ENCODE measurements at regions not wholly inside any gene's neighbourhood (a gene's known extent, or its start where the extent isn't known, plus 50 kb on each side); places are given as distances from the start of the nearest gene placed in this dataset.
"Not testable (repeated sequence)": the region's sequence is repeated elsewhere in the genome, so short reads cannot be mapped to it uniquely, and the experiment has no call there.

- DNase-seq, result no peak
- Histone ChIP-seq H3K4me3 (no peak overlapping the region), H3K27me3 (replicated peaks in 1 of 7) (peaks cover 0 to 22% (median 0%) of the 10 kb centered on the region in 7 donors), H3K4me1 (no peaks in the 10 kb centered on the region), H3K27ac (no peak overlapping the region), H3K36me3 (no peaks in the 10 kb centered on the region), H3K9me3 (peaks cover 0 to 4% (median 0%) of the 10 kb centered on the region in 8 donors)
- intact Hi-C loops (cut with DNase I; ENCODE audit: low total_unique reads), result no loop called here
- TF ChIP-seq POLR2AphosphoS5 (IDR thresholded peaks at IDR 0.05) (no peak), POLR2A (IDR thresholded peaks at IDR 0.05) (no peak), CTCF (IDR thresholded peaks at IDR 0.05 in 8 of 11, conservative IDR thresholded peaks at IDR 0.05 in 3 of 11) (no peak)
- WGBS, 5 donors, result 94 to 97% (median 96%) methylated on average over 4 of the region's 4 CpGs
Observed at GRCh38 chr13:110981379-110981778, 66.5 kb upstream of the ANKRD10 start.

DNA sequence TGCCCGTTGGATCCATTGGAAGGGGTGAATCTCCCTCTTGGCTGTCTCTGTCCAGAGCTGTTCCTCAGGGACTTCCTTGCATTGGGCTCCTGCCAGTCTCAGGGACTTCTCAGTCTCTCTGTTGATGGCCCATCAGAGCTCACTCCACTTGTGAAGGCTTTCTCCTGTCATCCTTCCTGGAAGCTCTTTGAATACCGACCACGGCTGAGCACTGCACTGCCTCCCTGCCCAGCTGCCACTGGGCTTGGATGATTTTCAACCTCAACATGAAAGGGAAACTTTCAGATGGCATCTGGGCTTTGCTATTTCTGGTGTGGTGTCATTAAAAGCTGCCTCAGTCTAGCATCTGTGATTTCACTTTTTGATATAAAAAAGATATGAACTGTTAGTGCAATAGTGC, 66.1 kb upstream of the ANKRD10 start:
- DNase-seq, result no peak
- intact Hi-C loops (cut with DNase I; ENCODE audit: low total_unique reads), result no loop called here
- 66 to 93% (median 72%) methylated on average over 3 of the region's 3 CpGs for WGBS, 5 donors
- Histone ChIP-seq H3K4me1 (no peaks in the 10 kb centered on the region), H3K36me3 (no peaks in the 10 kb centered on the region), H3K9me3 (peaks cover 0 to 4% (median 0%) of the 10 kb centered on the region in 8 donors), H3K27ac (no peak overlapping the region), H3K27me3 (replicated peaks in 1 of 7) (peaks cover 0 to 22% (median 0%) of the 10 kb centered on the region in 7 donors), H3K4me3 (no peak overlapping the region)
- TF ChIP-seq POLR2A (IDR thresholded peaks at IDR 0.05) (no peak), POLR2AphosphoS5 (IDR thresholded peaks at IDR 0.05) (no peak), CTCF (IDR thresholded peaks at IDR 0.05 in 8 of 11, conservative IDR thresholded peaks at IDR 0.05 in 3 of 11) (no peak)

DNA sequence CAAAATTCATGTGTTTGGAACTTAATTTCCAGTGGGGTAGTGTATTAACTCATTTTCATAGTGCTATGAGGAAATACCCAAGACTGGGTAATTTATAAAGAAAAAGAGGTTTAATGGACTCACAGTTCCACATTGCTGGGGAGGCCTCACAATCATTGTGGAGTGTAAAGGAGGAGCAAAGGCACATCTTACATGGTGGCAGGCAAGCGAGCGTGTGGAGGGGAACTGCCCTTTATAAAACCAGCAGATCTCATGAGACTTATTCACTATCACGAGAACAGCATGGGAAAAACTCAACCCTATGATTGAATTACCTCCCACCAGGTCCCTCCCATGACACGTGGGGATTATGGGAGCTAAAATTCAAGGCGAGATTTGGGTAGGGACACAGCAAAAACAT, 64.3 kb upstream of the ANKRD10 start:
- H3K27me3 ChIP-seq (replicated peaks in 1 of 7); intact Hi-C loops (cut with DNase I; ENCODE audit: low total_unique reads); H3K4me3 ChIP-seq; DNase-seq; H3K9me3 ChIP-seq; H3K4me1 ChIP-seq; H3K36me3 ChIP-seq; H3K27ac ChIP-seq: not testable (repeated sequence)
- WGBS, 5 donors, result 84 to 90% (median 87%) methylated on average over 5 of the region's 5 CpGs

GRCh38 chr13:110978390-110978789, 63.5 kb upstream of the ANKRD10 start:
- DNase-seq, result no peak
- H3K4me1 ChIP-seq, result no peaks in the 10 kb centered on the region
- peaks cover 0 to 4% (median 0%) of the 10 kb centered on the region in 8 donors for H3K9me3 ChIP-seq
- no peak overlapping the region for H3K27ac ChIP-seq
- TF ChIP-seq CTCF (IDR thresholded peaks at IDR 0.05 in 8 of 11, conservative IDR thresholded peaks at IDR 0.05 in 3 of 11), result no peak
- TF ChIP-seq POLR2A (IDR thresholded peaks at IDR 0.05), result no peak
- no peak for TF ChIP-seq POLR2AphosphoS5 (IDR thresholded peaks at IDR 0.05)
- intact Hi-C loops (cut with DNase I; ENCODE audit: low total_unique reads), result no loop called here
- H3K36me3 ChIP-seq, result no peaks in the 10 kb centered on the region
- H3K27me3 ChIP-seq (replicated peaks in 1 of 7), result peaks cover 0 to 5% (median 0%) of the 10 kb centered on the region in 7 donors
- no peak overlapping the region for H3K4me3 ChIP-seq

- no peak overlapping the region for H3K27ac ChIP-seq
- no peaks in the 10 kb centered on the region for H3K36me3 ChIP-seq
- intact Hi-C loops (cut with DNase I; ENCODE audit: low total_unique reads), result no loop called here
- TF ChIP-seq POLR2AphosphoS5 (IDR thresholded peaks at IDR 0.05) (no peak), POLR2A (IDR thresholded peaks at IDR 0.05) (no peak), CTCF (IDR thresholded peaks at IDR 0.05 in 8 of 11, conservative IDR thresholded peaks at IDR 0.05 in 3 of 11) (no peak)
- H3K4me1 ChIP-seq, result no peaks in the 10 kb centered on the region
- H3K4me3 ChIP-seq, result no peak overlapping the region
- no peaks in the 10 kb centered on the region for H3K27me3 ChIP-seq (replicated peaks in 1 of 7)
- peaks cover 0 to 4% (median 0%) of the 10 kb centered on the region in 8 donors for H3K9me3 ChIP-seq
- DNase-seq, result no peak
Observed at GRCh38 chr13:110976785-110977184, 61.9 kb upstream of the ANKRD10 start.
